ENCODE measurements at regions not wholly inside any gene's neighbourhood (a gene's known extent, or its start where the extent isn't known, plus 50 kb on each side); places are given as distances from the start of the nearest gene placed in this dataset.
A peak's percentile ranks its signal among the peaks of the same experiment; 100 is the strongest.
"Not testable (repeated sequence)": the region's sequence is repeated elsewhere in the genome, so short reads cannot be mapped to it uniquely, and the experiment has no call there.

GRCh38 chr1:65020774-65021173 lies 54.4 kb upstream of the JAK1 start:
- no peak for DNase-seq (ENCODE audit: low spot score)

GRCh38 chr1:65021795-65022194 lies 55.4 kb upstream of the JAK1 start:
- DNase-seq (ENCODE audit: low spot score), result no peak

- DNase-seq (ENCODE audit: low spot score), result no peak
Measured at GRCh38 chr1:65022216-65022615, 55.9 kb upstream of the JAK1 start.

GRCh38 chr1:65025794-65026193 lies 59.4 kb upstream of the JAK1 start:
- DNase-seq (ENCODE audit: low spot score), result no peak

GRCh38 chr1:65026235-65026634 lies 59.9 kb upstream of the JAK1 start:
- no peak for DNase-seq (ENCODE audit: low spot score)

- DNase-seq (ENCODE audit: low spot score), result no peak
Measured at GRCh38 chr1:65027666-65028358, 61.5 kb upstream of the JAK1 start.

GRCh38 chr1:65029434-65029833 lies 63.1 kb upstream of the JAK1 start:
- not testable (repeated sequence) for DNase-seq (ENCODE audit: low spot score)

GRCh38 chr1:65034879-65035278 lies 68.5 kb upstream of the JAK1 start:
- DNase-seq (ENCODE audit: low spot score), result not testable (repeated sequence)

GRCh38 chr1:65036570-65037051 lies 70.3 kb upstream of the JAK1 start:
- DNase-seq (ENCODE audit: low spot score), result no peak

GRCh38 chr1:65039066-65039465 lies 72.7 kb upstream of the JAK1 start:
- DNase-seq (ENCODE audit: low spot score), result no peak

- no peak for DNase-seq (ENCODE audit: low spot score)
Measured at GRCh38 chr1:65039508-65039907, 73.2 kb upstream of the JAK1 start.

GRCh38 chr1:65042467-65042866 lies 76.1 kb upstream of the JAK1 start:
- no peak for DNase-seq (ENCODE audit: low spot score)

- DNase-seq (ENCODE audit: low spot score), result no peak
Measured at GRCh38 chr1:65044411-65044810, 78.1 kb upstream of the JAK1 start.

GRCh38 chr1:65045022-65045817 lies 78.9 kb upstream of the JAK1 start:
- DNase-seq (ENCODE audit: low spot score), result no peak

GRCh38 chr1:65048335-65048734 lies 82.0 kb upstream of the JAK1 start:
- no peak for DNase-seq (ENCODE audit: low spot score)

- DNase-seq (ENCODE audit: low spot score), result peak; percentile 21
Measured at GRCh38 chr1:65049941-65050713, 83.8 kb upstream of the JAK1 start.

- DNase-seq (ENCODE audit: low spot score), result no peak
Measured at GRCh38 chr1:65050735-65051134, 84.4 kb upstream of the JAK1 start.

GRCh38 chr1:65054481-65054880 lies 88.1 kb upstream of the JAK1 start:
- no peak for DNase-seq (ENCODE audit: low spot score)

- no peak for DNase-seq (ENCODE audit: low spot score)
Measured at GRCh38 chr1:65055747-65056146, 89.4 kb upstream of the JAK1 start.

GRCh38 chr1:65056234-65056633 lies 89.9 kb upstream of the JAK1 start:
- no peak for DNase-seq (ENCODE audit: low spot score)

- DNase-seq (ENCODE audit: low spot score), result no peak
Measured at GRCh38 chr1:65056866-65057265, 90.5 kb upstream of the JAK1 start.

GRCh38 chr1:65059930-65060538 lies 88.0 kb upstream of the AK4 start:
- no peak for DNase-seq (ENCODE audit: low spot score)

Measured in activated CD4-positive, alpha-beta T cell treated with anti-CD3 and anti-CD28 coated beads, Interleukin-2, Interleukin-4, amounts not matched to agents 100 ng/mL and 50 ng/mL, durations not matched to agents 16 hours and 8 hours (primary cell).